ENCODE measurements at regions not wholly inside any gene's neighbourhood (a gene's known extent, or its start where the extent isn't known, plus 50 kb on each side); places are given as distances from the start of the nearest gene placed in this dataset.

DNA sequence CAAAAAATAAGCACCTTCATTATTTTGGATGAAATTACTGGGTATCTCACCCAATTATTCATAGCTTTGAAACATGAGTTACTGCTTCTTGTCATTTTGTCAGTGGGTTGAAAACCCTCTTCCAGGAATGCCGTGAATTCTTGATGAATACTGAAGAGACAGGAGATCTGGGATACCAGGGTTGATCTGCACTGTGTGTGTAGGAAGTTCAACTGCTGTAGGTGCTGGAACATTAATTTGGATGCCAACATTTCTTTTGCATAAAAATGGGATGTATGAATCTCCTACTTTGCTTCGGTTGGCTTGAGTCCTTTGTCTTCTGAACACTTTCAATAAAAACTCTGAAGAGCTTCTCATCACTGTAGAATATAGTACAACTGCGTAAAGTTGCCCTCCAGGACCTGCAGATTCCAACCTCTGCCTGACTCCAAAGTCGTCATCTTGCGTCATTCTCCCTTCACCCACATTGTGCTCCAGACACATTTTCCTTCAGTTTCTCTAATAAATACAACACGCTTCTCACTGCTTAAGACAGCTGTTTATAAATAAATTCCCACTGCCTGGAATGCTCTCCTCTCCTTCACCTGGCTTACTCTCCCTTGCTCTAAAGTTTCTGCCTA, 312.7 kb upstream of the TGFBR2 start:
- Mint-ChIP-seq H3K4me3 (no peak overlapping the region), H3K27ac (no peak overlapping the region), H3K9me3 (no peaks in the 10 kb centered on the region), H3K4me1 (peaks cover 7 to 17% (median 10%) of the 10 kb centered on the region in 4 donors), H3K27me3 (no peaks in the 10 kb centered on the region), H3K36me3 (no peaks in the 10 kb centered on the region)
- peaks cover 10% of the 10 kb centered on the region for H3K4me1 ChIP-seq (ENCODE audit: insufficient read depth, low read length)
- no peaks in the 10 kb centered on the region for H3K27me3 ChIP-seq (ENCODE audit: insufficient read depth, low read length)
- no peaks in the 10 kb centered on the region for H3K9me3 ChIP-seq (ENCODE audit: control insufficient read depth in 1 of 2, low read length in 2 of 2)
- no peak overlapping the region for H3K27ac ChIP-seq (ENCODE audit: low read depth, low read length)
- DNase-seq: no peak
- H3K36me3 ChIP-seq (ENCODE audit: insufficient read depth, low read length): no peaks in the 10 kb centered on the region
- POLR2A ChIA-PET (ENCODE audit: partially characterized antibody): no interaction called here
- no peak overlapping the region for H3K4me3 ChIP-seq (ENCODE audit: low read length in 2 of 2)
- CTCF ChIA-PET (ENCODE audit: partially characterized antibody): interaction anchor here (1.0 kb wide), 1 partner anchor 10 kb away, joined by 3 read pairs; no protein-coding TSS in a partner anchor
- intact Hi-C loops (cut with micrococcal nuclease): no loop called here

GRCh38 chr3:30294241-30294667, 312.1 kb upstream of the TGFBR2 start:
- CTCF ChIA-PET (ENCODE audit: partially characterized antibody): no interaction called here
- intact Hi-C loops (cut with micrococcal nuclease): no loop called here
- Histone ChIP-seq H3K36me3 (ENCODE audit: insufficient read depth, low read length) (no peaks in the 10 kb centered on the region), H3K4me3 (ENCODE audit: low read length in 2 of 2) (no peak overlapping the region), H3K9me3 (ENCODE audit: control insufficient read depth in 1 of 2, low read length in 2 of 2) (no peaks in the 10 kb centered on the region), H3K27ac (ENCODE audit: low read depth, low read length) (no peak overlapping the region), H3K27me3 (ENCODE audit: insufficient read depth, low read length) (no peaks in the 10 kb centered on the region), H3K4me1 (ENCODE audit: insufficient read depth, low read length) (peaks cover 7% of the 10 kb centered on the region)
- Mint-ChIP-seq H3K4me3 (no peak overlapping the region), H3K4me1 (peaks cover 5 to 12% (median 6%) of the 10 kb centered on the region in 4 donors), H3K9me3 (no peaks in the 10 kb centered on the region), H3K27me3 (no peaks in the 10 kb centered on the region), H3K27ac (no peak overlapping the region), H3K36me3 (no peaks in the 10 kb centered on the region)
- DNase-seq: no peak
- POLR2A ChIA-PET (ENCODE audit: partially characterized antibody): no interaction called here

- no peaks in the 10 kb centered on the region for H3K36me3 ChIP-seq (ENCODE audit: insufficient read depth, low read length)
- POLR2A ChIA-PET (ENCODE audit: partially characterized antibody): no interaction called here
- no peaks in the 10 kb centered on the region for H3K36me3 Mint-ChIP-seq
These were observed 309.3 kb upstream of the TGFBR2 start for GRCh38 chr3:30297112-30297511.

GRCh38 chr3:30299674-30300385, 306.6 kb upstream of the TGFBR2 start:
- H3K27me3 Mint-ChIP-seq: peaks cover 0 to 3% of the 10 kb centered on the region in 2 donors
- no peaks in the 10 kb centered on the region for H3K27me3 ChIP-seq (ENCODE audit: insufficient read depth, low read length)
- ChIA-PET CTCF (ENCODE audit: partially characterized antibody) (no interaction called here), POLR2A (ENCODE audit: partially characterized antibody) (no interaction called here)
- no peaks in the 10 kb centered on the region for H3K9me3 ChIP-seq (ENCODE audit: control insufficient read depth in 1 of 2, low read length in 2 of 2)
- no peak for DNase-seq
- H3K4me3 ChIP-seq (ENCODE audit: low read length in 2 of 2): no peak overlapping the region
- no peaks in the 10 kb centered on the region for H3K4me1 ChIP-seq (ENCODE audit: insufficient read depth, low read length)
- peaks cover 0 to 1% (median 0%) of the 10 kb centered on the region in 4 donors for H3K4me1 Mint-ChIP-seq
- no peak overlapping the region for H3K4me3 Mint-ChIP-seq
- no peak overlapping the region for H3K27ac ChIP-seq (ENCODE audit: low read depth, low read length)
- peaks cover 0 to 5% (median 1%) of the 10 kb centered on the region in 8 donors for H3K9me3 Mint-ChIP-seq
- intact Hi-C loops (cut with micrococcal nuclease): no loop called here
- no peaks in the 10 kb centered on the region for H3K36me3 Mint-ChIP-seq
- H3K27ac Mint-ChIP-seq: no peak overlapping the region
- H3K36me3 ChIP-seq (ENCODE audit: insufficient read depth, low read length): no peaks in the 10 kb centered on the region

More at GRCh38 chr3:30297112-30297511, 309.3 kb upstream of the TGFBR2 start:
- Mint-ChIP-seq H3K27me3 (peaks cover 0 to 3% of the 10 kb centered on the region in 2 donors), H3K27ac (no peak overlapping the region), H3K4me3 (no peak overlapping the region), H3K4me1 (peaks cover 0 to 1% (median 0%) of the 10 kb centered on the region in 4 donors), H3K9me3 (no peaks in the 10 kb centered on the region)
- H3K9me3 ChIP-seq (ENCODE audit: control insufficient read depth in 1 of 2, low read length in 2 of 2): no peaks in the 10 kb centered on the region
- H3K27ac ChIP-seq (ENCODE audit: low read depth, low read length): no peak overlapping the region
- DNase-seq: no peak
- intact Hi-C loops (cut with micrococcal nuclease): no loop called here
- H3K4me1 ChIP-seq (ENCODE audit: insufficient read depth, low read length): no peaks in the 10 kb centered on the region
- CTCF ChIA-PET (ENCODE audit: partially characterized antibody): no interaction called here
- H3K4me3 ChIP-seq (ENCODE audit: low read length in 2 of 2): no peak overlapping the region
- H3K27me3 ChIP-seq (ENCODE audit: insufficient read depth, low read length): no peaks in the 10 kb centered on the region

DNA sequence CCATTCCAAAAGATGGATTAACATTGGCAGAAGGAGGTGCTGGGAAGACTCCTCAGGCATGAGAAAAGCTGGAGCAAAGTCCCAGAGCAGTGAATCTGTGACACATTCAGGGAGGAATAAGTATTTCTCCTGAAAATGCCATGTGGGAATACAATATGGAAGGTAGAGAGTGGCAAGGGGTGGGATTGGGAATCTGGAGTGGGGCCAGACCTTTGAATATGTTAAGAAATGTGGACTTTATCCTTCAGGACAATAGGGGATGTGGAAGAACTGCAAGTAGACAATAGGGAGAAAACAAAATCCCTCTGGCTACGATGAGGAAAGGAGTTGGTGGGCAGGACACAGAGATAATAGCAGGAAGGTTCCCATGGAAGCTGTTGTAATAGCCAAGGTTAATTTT, 305.6 kb upstream of the TGFBR2 start:
- H3K27me3 ChIP-seq (ENCODE audit: insufficient read depth, low read length): no peaks in the 10 kb centered on the region
- ChIA-PET CTCF (ENCODE audit: partially characterized antibody) (no interaction called here), POLR2A (ENCODE audit: partially characterized antibody) (no interaction called here)
- Mint-ChIP-seq H3K27me3 (peaks cover 0 to 3% of the 10 kb centered on the region in 2 donors), H3K9me3 (peaks cover 0 to 8% (median 1%) of the 10 kb centered on the region in 8 donors), H3K27ac (no peak overlapping the region), H3K4me1 (peaks cover 0 to 1% (median 0%) of the 10 kb centered on the region in 4 donors), H3K36me3 (no peaks in the 10 kb centered on the region), H3K4me3 (no peak overlapping the region)
- no peaks in the 10 kb centered on the region for H3K36me3 ChIP-seq (ENCODE audit: insufficient read depth, low read length)
- H3K9me3 ChIP-seq (ENCODE audit: control insufficient read depth in 1 of 2, low read length in 2 of 2): no peaks in the 10 kb centered on the region
- H3K4me3 ChIP-seq (ENCODE audit: low read length in 2 of 2): no peak overlapping the region
- intact Hi-C loops (cut with micrococcal nuclease): no loop called here
- H3K27ac ChIP-seq (ENCODE audit: low read depth, low read length): no peak overlapping the region
- no peak for DNase-seq
- no peaks in the 10 kb centered on the region for H3K4me1 ChIP-seq (ENCODE audit: insufficient read depth, low read length)

DNA sequence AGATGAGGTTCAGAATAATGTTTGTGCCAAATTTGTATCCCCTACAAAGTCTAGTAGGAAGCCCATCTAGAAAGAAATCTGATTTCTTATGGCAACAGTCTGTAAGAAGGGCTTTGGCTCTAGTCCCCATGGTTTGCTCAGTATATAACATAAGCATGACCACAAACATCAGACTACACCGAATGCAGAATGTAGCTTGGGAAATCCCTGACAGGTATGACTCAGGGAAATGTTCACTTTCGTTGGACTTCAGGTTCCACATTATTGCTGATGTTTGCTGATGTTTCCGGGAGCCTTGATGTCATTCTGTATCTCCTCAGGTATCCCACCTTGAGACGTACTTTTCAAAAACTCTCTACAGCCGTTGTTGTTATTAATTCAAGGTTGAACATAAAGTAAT, 304.4 kb upstream of the TGFBR2 start:
- Mint-ChIP-seq H3K4me3 (no peak overlapping the region), H3K4me1 (peaks cover 0 to 1% (median 0%) of the 10 kb centered on the region in 4 donors), H3K27me3 (peaks cover 0 to 3% of the 10 kb centered on the region in 2 donors), H3K27ac (no peak overlapping the region), H3K9me3 (peaks cover 2 to 17% (median 4%) of the 10 kb centered on the region in 8 donors), H3K36me3 (no peaks in the 10 kb centered on the region)
- intact Hi-C loops (cut with micrococcal nuclease): no loop called here
- H3K4me1 ChIP-seq (ENCODE audit: insufficient read depth, low read length): no peaks in the 10 kb centered on the region
- ChIA-PET POLR2A (ENCODE audit: partially characterized antibody) (no interaction called here), CTCF (ENCODE audit: partially characterized antibody) (interaction anchor here (1.0 kb wide), 1 partner anchor 30 kb away, joined by 3 read pairs; no protein-coding TSS in a partner anchor)
- H3K9me3 ChIP-seq (ENCODE audit: control insufficient read depth in 1 of 2, low read length in 2 of 2): no peaks in the 10 kb centered on the region
- H3K27me3 ChIP-seq (ENCODE audit: insufficient read depth, low read length): no peaks in the 10 kb centered on the region
- DNase-seq: no peak
- H3K27ac ChIP-seq (ENCODE audit: low read depth, low read length): no peak overlapping the region
- H3K4me3 ChIP-seq (ENCODE audit: low read length in 2 of 2): no peak overlapping the region
- no peaks in the 10 kb centered on the region for H3K36me3 ChIP-seq (ENCODE audit: insufficient read depth, low read length)

- Histone ChIP-seq H3K36me3 (ENCODE audit: insufficient read depth, low read length) (no peaks in the 10 kb centered on the region), H3K27ac (ENCODE audit: low read depth, low read length) (no peak overlapping the region), H3K9me3 (ENCODE audit: control insufficient read depth in 1 of 2, low read length in 2 of 2) (no peaks in the 10 kb centered on the region), H3K4me3 (ENCODE audit: low read length in 2 of 2) (no peak overlapping the region), H3K4me1 (ENCODE audit: insufficient read depth, low read length) (no peaks in the 10 kb centered on the region), H3K27me3 (ENCODE audit: insufficient read depth, low read length) (no peaks in the 10 kb centered on the region)
- Mint-ChIP-seq H3K4me3 (no peak overlapping the region), H3K27ac (no peak overlapping the region), H3K4me1 (peaks cover 0 to 1% (median 0%) of the 10 kb centered on the region in 4 donors), H3K36me3 (no peaks in the 10 kb centered on the region), H3K9me3 (peaks cover 2 to 17% (median 4%) of the 10 kb centered on the region in 8 donors), H3K27me3 (peaks cover 0 to 3% of the 10 kb centered on the region in 2 donors)
- intact Hi-C loops (cut with micrococcal nuclease): no loop called here
- ChIA-PET POLR2A (ENCODE audit: partially characterized antibody) (no interaction called here), CTCF (ENCODE audit: partially characterized antibody) (no interaction called here)
- no peak for DNase-seq
These were observed 302.6 kb upstream of the TGFBR2 start for GRCh38 chr3:30303770-30304169.
